Gastrocnemius medialis (tissue), 4 donors: ENCODE measurements at regions not wholly inside any gene's neighbourhood (a gene's known extent, or its start where the extent isn't known, plus 50 kb on each side); places are given as distances from the start of the nearest gene placed in this dataset.
"Not testable (repeated sequence)": the region's sequence is repeated elsewhere in the genome, so short reads cannot be mapped to it uniquely, and the experiment has no call there.

Experiments
- ATAC-seq, 2 donors: fragments of 150-250 bp; one replicate each; pipeline ENCODE4 v1.9.1; 2016
- DNase-seq, 2 donors: peaks; one replicate each; pipeline ENCODE4 v3.0.0-alpha.2; 2019
- H3K27ac ChIP-seq, 4 donors: fragments of 200-600 bp; sonication (generic); 1 replicate in 1 of 4; 2 replicates in 3 of 4; pipeline ENCODE4 v1.5.1; 2016 to 2018; ENCODE audit warnings: mild to moderate bottlenecking in 2 of 4, moderate library complexity in 1 of 4
- H3K27me3 ChIP-seq, 3 donors: fragments of 200-600 bp; sonication (generic) in 2 of 3; 1 replicate in 1 of 3; 2 replicates in 2 of 3; pipeline versions ENCODE4 v1.5.1 to v1.6.0; 2016 to 2019; ENCODE audit warnings: mild to moderate bottlenecking in 1 of 3, moderate library complexity in 1 of 3
- H3K36me3 ChIP-seq, 2 donors: fragments of 200-600 bp; sonication (generic) in 1 of 2; one replicate each; pipeline ENCODE4 v1.5.1; 2017 to 2018
- H3K4me1 ChIP-seq, 2 donors: fragments of 200-600 bp; sonication (generic) in 1 of 2; one replicate each; pipeline ENCODE4 v1.5.1; 2016 to 2017; ENCODE audit warnings: mild to moderate bottlenecking in 2 of 2
- H3K4me3 ChIP-seq, 4 donors: fragments of 200-600 bp; sonication (generic) in 3 of 4; 1 replicate in 1 of 4; 2 replicates in 3 of 4; pipeline ENCODE4 v1.5.1; 2016 to 2019; ENCODE audit warnings: mild to moderate bottlenecking in 2 of 4
- H3K9me3 ChIP-seq, 3 donors: fragments of 200-600 bp; sonication (generic) in 2 of 3; 1 replicate in 1 of 3; 2 replicates in 2 of 3; pipeline ENCODE4 v1.5.1; 2016 to 2019
- POLR2A ChIP-seq, 2 donors: fragments of 450-650 bp; IDR thresholded peaks; one replicate each; pipeline ENCODE4 v1.6.1; 2017; ENCODE audit warnings: antibody characterized with exemption in 2 of 2, mild to moderate bottlenecking in 2 of 2, moderate library complexity in 2 of 2
- in situ Hi-C, 4 donors: fragments of 200-750 bp; cut with MboI; loops; one replicate each; pipeline versions ENCODE4 v1.15.0 to v1.8.0; 2017; ENCODE audit warnings: low sequenced_read_pairs in 4 of 4
- intact Hi-C: fragments of 100-400 bp; cut with DNase I; formaldehyde crosslinking; loops from one replicate; pipeline ENCODE4 v1.15.1; 2023; ENCODE audit warnings: low total_unique reads
- TF ChIP-seq, protein P1 (sequence below), 5 experiments: fragments of 450-650 bp in 3 of 5; fragments of 200-600 bp in 2 of 5; sonication (generic) in 2 of 5; IDR thresholded peaks in 4 of 5; conservative IDR thresholded peaks in 1 of 5; 1 replicate in 4 of 5; 2 replicates in 1 of 5; pipeline ENCODE4 v1.5.1; 2016 to 2019; ENCODE audit warnings: antibody characterized with exemption in 5 of 5, mild to moderate bottlenecking in 3 of 5, moderate library complexity in 3 of 5

DNA sequence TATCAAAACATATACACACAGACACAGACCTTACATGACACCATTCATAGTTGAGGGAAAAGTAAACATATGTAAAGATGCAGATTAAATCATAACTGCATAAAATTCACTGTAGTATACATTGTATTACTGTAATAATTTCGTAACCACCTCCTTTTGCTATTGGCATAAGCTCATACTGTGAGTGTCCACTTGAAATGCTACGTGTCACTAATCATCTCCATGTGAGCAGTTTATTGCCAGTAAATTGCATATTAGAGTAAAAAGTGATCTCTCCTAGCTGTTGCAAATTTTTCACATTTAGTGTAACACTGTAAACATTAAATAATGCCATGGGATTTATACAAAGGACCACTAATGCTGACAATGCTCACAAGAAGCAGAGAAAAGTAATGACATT, 256.7 kb upstream of the GNPDA2 start:
- no peak overlapping the region for H3K4me3 ChIP-seq
- H3K4me1 ChIP-seq: no peaks in the 10 kb centered on the region
- DNase-seq (no peak), ATAC-seq (no peak)
- no peaks in the 10 kb centered on the region for H3K36me3 ChIP-seq
- in situ Hi-C loops (no loop called here), intact Hi-C loops (no loop called here)
- H3K27me3 ChIP-seq: no peaks in the 10 kb centered on the region
- TF ChIP-seq, protein P1, sequence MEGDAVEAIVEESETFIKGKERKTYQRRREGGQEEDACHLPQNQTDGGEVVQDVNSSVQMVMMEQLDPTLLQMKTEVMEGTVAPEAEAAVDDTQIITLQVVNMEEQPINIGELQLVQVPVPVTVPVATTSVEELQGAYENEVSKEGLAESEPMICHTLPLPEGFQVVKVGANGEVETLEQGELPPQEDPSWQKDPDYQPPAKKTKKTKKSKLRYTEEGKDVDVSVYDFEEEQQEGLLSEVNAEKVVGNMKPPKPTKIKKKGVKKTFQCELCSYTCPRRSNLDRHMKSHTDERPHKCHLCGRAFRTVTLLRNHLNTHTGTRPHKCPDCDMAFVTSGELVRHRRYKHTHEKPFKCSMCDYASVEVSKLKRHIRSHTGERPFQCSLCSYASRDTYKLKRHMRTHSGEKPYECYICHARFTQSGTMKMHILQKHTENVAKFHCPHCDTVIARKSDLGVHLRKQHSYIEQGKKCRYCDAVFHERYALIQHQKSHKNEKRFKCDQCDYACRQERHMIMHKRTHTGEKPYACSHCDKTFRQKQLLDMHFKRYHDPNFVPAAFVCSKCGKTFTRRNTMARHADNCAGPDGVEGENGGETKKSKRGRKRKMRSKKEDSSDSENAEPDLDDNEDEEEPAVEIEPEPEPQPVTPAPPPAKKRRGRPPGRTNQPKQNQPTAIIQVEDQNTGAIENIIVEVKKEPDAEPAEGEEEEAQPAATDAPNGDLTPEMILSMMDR (IDR thresholded peaks at IDR 0.05 in 4 of 5, conservative IDR thresholded peaks at IDR 0.05 in 1 of 5): no peak
- no peak for TF ChIP-seq POLR2A (IDR thresholded peaks at IDR 0.05)
- H3K27ac ChIP-seq: no peak overlapping the region
- H3K9me3 ChIP-seq: no peaks in the 10 kb centered on the region

DNA sequence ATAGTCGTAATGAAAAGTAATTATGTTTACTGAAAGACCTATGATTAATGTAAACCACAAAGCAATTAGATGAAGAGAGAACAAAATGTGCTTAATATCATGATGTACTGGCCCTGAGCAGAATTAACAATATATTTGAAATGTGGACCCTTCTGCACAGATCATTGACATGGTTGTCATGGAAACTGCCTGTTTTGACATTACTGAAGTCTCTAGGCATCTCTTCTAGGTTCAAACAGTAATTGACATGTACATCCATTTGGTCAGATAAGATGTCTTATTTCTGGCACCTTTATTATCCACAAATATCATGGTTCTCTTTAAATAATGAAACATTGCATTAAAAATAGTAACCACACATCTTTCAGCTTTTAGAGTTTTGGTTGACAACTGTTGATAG, 251.7 kb upstream of the GNPDA2 start:
- DNase-seq (no peak), ATAC-seq (no peak)
- H3K27ac ChIP-seq: no peak overlapping the region
- TF ChIP-seq, protein P1 (IDR thresholded peaks at IDR 0.05 in 4 of 5, conservative IDR thresholded peaks at IDR 0.05 in 1 of 5): no peak
- no peak for TF ChIP-seq POLR2A (IDR thresholded peaks at IDR 0.05)
- no peaks in the 10 kb centered on the region for H3K36me3 ChIP-seq
- H3K9me3 ChIP-seq: no peaks in the 10 kb centered on the region
- no peaks in the 10 kb centered on the region for H3K4me1 ChIP-seq
- no peak overlapping the region for H3K4me3 ChIP-seq
- intact Hi-C loops: no loop called here
- H3K27me3 ChIP-seq: no peaks in the 10 kb centered on the region
- in situ Hi-C loops: no loop called here

DNA sequence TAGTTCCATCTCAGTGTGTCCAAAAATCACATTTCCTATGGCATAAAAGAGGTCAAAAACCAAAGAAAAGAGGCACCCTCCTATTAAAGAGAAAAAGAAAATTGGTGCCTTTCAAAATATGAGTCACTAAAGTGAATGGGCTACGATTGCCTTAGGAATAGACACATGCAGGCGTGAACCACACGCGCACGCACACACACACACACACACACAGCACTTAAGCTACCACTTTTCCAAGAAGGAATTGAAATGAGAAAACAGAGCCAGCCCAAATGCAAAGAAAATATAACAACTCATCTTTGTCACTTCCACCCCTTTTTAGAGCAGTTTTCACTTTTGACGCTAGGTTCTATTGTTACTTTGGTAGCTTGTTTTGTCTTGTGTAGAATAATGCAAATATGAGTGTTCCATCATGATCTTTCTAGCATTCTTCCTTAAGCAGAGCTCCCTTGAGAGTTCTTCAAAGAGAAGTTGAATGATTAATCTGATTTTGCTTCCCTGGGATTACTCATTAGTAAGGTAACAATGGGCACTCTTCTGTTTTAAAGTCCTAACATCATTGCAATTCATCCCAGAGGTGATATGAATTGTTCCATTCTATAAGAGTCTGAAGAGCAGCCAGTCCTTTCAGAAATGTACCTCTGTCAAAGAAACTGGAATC, 239.2 kb upstream of the GNPDA2 start:
- Histone ChIP-seq H3K4me3 (no peak overlapping the region), H3K36me3 (no peaks in the 10 kb centered on the region), H3K27ac (no peak overlapping the region), H3K9me3 (no peaks in the 10 kb centered on the region), H3K27me3 (no peaks in the 10 kb centered on the region), H3K4me1 (no peaks in the 10 kb centered on the region)
- intact Hi-C loops: no loop called here
- in situ Hi-C loops: no loop called here
- DNase-seq (no peak), ATAC-seq (no peak)
- TF ChIP-seq POLR2A (IDR thresholded peaks at IDR 0.05): no peak

DNA sequence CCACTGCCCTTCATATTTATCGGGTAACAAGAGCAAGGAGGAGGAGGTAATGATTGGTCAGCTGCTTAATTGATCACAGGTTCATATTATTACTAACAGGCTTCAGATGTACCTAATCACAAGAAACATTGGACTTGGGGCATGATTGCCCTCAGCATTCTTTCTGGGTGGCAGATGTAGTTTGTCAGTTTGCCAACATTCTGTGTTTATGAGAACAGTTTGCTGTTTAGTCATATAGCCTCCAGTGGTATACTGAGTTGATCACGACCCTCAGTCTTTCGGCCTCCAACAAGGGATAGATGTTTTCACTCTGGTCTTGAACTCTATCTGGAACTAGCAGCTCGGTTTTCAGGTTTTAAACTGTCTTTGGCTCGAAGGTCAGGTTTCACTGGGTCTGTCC, 237.7 kb upstream of the GNPDA2 start:
- H3K27me3 ChIP-seq, H3K9me3 ChIP-seq, in situ Hi-C loops, H3K36me3 ChIP-seq, ATAC-seq, DNase-seq, H3K4me1 ChIP-seq, H3K4me3 ChIP-seq, H3K27ac ChIP-seq, intact Hi-C loops: not testable (repeated sequence)

DNA sequence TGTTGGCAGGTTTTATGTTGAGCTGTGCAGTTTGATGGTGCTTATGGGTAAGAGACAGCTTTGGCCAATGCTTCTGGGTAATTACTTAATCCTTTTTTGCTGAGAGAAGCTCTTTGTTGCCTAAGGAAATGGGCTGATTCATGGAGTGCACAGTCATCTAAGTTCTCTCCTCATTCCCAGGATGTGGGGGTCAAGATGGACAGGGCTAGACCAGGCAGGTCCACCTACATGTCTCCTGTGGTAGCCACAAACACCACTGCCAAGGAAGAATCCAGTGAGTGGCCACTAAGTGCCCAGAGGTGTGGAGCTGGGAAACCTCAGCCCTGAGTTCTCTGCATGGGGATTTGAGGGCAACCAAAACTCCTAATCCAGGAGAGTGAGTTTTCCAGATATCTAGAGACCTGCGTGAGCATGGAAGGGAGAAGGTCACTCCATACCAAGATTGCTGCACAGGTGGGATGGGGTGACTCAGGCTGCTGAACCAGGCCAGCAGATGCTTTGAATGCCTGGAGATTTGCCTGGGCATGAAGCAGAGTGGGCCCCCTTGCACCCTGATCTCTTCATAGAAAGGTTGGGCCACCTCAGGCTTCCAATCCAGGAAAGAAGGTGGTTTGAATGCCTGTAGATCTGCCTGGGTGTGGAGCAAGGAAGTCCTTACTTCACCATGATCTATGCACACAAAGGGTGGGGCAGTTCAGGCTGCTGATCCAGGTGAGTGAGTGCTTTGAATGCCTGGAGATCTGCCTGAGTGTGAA, 234.8 kb upstream of the GNPDA2 start:
- intact Hi-C loops (no loop called here), in situ Hi-C loops (no loop called here)
- no peak overlapping the region for H3K4me3 ChIP-seq
- TF ChIP-seq, protein P1 (IDR thresholded peaks at IDR 0.05 in 4 of 5, conservative IDR thresholded peaks at IDR 0.05 in 1 of 5): no peak
- TF ChIP-seq POLR2A (IDR thresholded peaks at IDR 0.05): no peak
- H3K9me3 ChIP-seq: no peaks in the 10 kb centered on the region
- no peak overlapping the region for H3K27ac ChIP-seq
- no peaks in the 10 kb centered on the region for H3K36me3 ChIP-seq
- DNase-seq: no peak
- H3K27me3 ChIP-seq: no peaks in the 10 kb centered on the region
- no peak for ATAC-seq
- no peaks in the 10 kb centered on the region for H3K4me1 ChIP-seq
